ENCODE measurements at regions not wholly inside any gene's neighbourhood (a gene's known extent, or its start where the extent isn't known, plus 50 kb on each side); places are given as distances from the start of the nearest gene placed in this dataset.

GRCh38 chr4:126227428-126227827, 912.7 kb downstream of the FAT4 start:
- no peak overlapping the region for H3K27ac ChIP-seq
- no peak overlapping the region for H3K4me3 ChIP-seq
- no peaks in the 10 kb centered on the region for H3K27me3 ChIP-seq
- H3K9me3 ChIP-seq (replicated peaks), result no peaks in the 10 kb centered on the region
- H3K4me1 ChIP-seq, result no peaks in the 10 kb centered on the region
- H3K36me3 ChIP-seq, result no peaks in the 10 kb centered on the region
- DNase-seq, result no peak

- Histone ChIP-seq H3K4me1 (no peaks in the 10 kb centered on the region), H3K9me3 (replicated peaks) (no peaks in the 10 kb centered on the region), H3K27me3 (no peaks in the 10 kb centered on the region), H3K4me3 (no peak overlapping the region), H3K36me3 (no peaks in the 10 kb centered on the region), H3K27ac (no peak overlapping the region)
- DNase-seq, result no peak
Measured at GRCh38 chr4:126230269-126230668, 915.5 kb downstream of the FAT4 start.

- Histone ChIP-seq H3K9me3 (replicated peaks) (no peaks in the 10 kb centered on the region), H3K4me1 (no peaks in the 10 kb centered on the region), H3K4me3 (no peak overlapping the region), H3K36me3 (no peaks in the 10 kb centered on the region), H3K27me3 (no peaks in the 10 kb centered on the region), H3K27ac (no peak overlapping the region)
- DNase-seq, result no peak
Measured at GRCh38 chr4:126233483-126233882, 918.7 kb downstream of the FAT4 start.

- Histone ChIP-seq H3K4me1 (no peaks in the 10 kb centered on the region), H3K9me3 (replicated peaks) (no peaks in the 10 kb centered on the region), H3K27ac (no peak overlapping the region), H3K27me3 (no peaks in the 10 kb centered on the region), H3K36me3 (no peaks in the 10 kb centered on the region), H3K4me3 (no peak overlapping the region)
- peak; percentile 4 to 42 for DNase-seq
Measured at GRCh38 chr4:126238013-126238412, 923.3 kb downstream of the FAT4 start.

GRCh38 chr4:126241634-126242033, 926.9 kb downstream of the FAT4 start:
- Histone ChIP-seq H3K9me3 (replicated peaks) (no peaks in the 10 kb centered on the region), H3K27me3 (no peaks in the 10 kb centered on the region), H3K4me3 (no peak overlapping the region), H3K36me3 (no peaks in the 10 kb centered on the region), H3K27ac (no peak overlapping the region), H3K4me1 (no peaks in the 10 kb centered on the region)
- DNase-seq, result no peak

GRCh38 chr4:126242679-126243390, 928.1 kb downstream of the FAT4 start:
- Histone ChIP-seq H3K4me1 (no peaks in the 10 kb centered on the region), H3K27ac (no peak overlapping the region), H3K27me3 (no peaks in the 10 kb centered on the region), H3K36me3 (no peaks in the 10 kb centered on the region), H3K9me3 (replicated peaks) (no peaks in the 10 kb centered on the region), H3K4me3 (no peak overlapping the region)
- no peak for DNase-seq

GRCh38 chr4:126247409-126247808, 932.7 kb downstream of the FAT4 start:
- Histone ChIP-seq H3K36me3 (no peaks in the 10 kb centered on the region), H3K27me3 (no peaks in the 10 kb centered on the region), H3K27ac (no peak overlapping the region), H3K4me1 (no peaks in the 10 kb centered on the region), H3K4me3 (no peak overlapping the region), H3K9me3 (replicated peaks) (no peaks in the 10 kb centered on the region)
- no peak for DNase-seq

- Histone ChIP-seq H3K9me3 (replicated peaks) (no peaks in the 10 kb centered on the region), H3K4me3 (no peak overlapping the region), H3K4me1 (no peaks in the 10 kb centered on the region), H3K36me3 (no peaks in the 10 kb centered on the region), H3K27ac (no peak overlapping the region), H3K27me3 (no peaks in the 10 kb centered on the region)
- no peak for DNase-seq
Measured at GRCh38 chr4:126250006-126250405, 935.3 kb downstream of the FAT4 start.

- no peaks in the 10 kb centered on the region for H3K36me3 ChIP-seq
- no peaks in the 10 kb centered on the region for H3K9me3 ChIP-seq (replicated peaks)
- no peak overlapping the region for H3K27ac ChIP-seq
- H3K4me1 ChIP-seq, result no peaks in the 10 kb centered on the region
- DNase-seq, result no peak
- H3K27me3 ChIP-seq, result no peaks in the 10 kb centered on the region
- H3K4me3 ChIP-seq, result no peak overlapping the region
Measured at GRCh38 chr4:126251169-126251568, 936.4 kb downstream of the FAT4 start.

- DNase-seq, result no peak
- Histone ChIP-seq H3K4me3 (no peak overlapping the region), H3K27ac (no peak overlapping the region), H3K36me3 (no peaks in the 10 kb centered on the region), H3K9me3 (replicated peaks) (no peaks in the 10 kb centered on the region), H3K27me3 (no peaks in the 10 kb centered on the region), H3K4me1 (no peaks in the 10 kb centered on the region)
Measured at GRCh38 chr4:126262665-126263064, 947.9 kb downstream of the FAT4 start.

- no peak for DNase-seq
- Histone ChIP-seq H3K27ac (no peak overlapping the region), H3K36me3 (no peaks in the 10 kb centered on the region), H3K27me3 (no peaks in the 10 kb centered on the region), H3K4me3 (no peak overlapping the region), H3K9me3 (replicated peaks) (no peaks in the 10 kb centered on the region), H3K4me1 (no peaks in the 10 kb centered on the region)
Measured at GRCh38 chr4:126264839-126265238, 950.1 kb downstream of the FAT4 start.

GRCh38 chr4:126265888-126266287, 951.1 kb downstream of the FAT4 start:
- Histone ChIP-seq H3K27ac (no peak overlapping the region), H3K36me3 (no peaks in the 10 kb centered on the region), H3K4me3 (no peak overlapping the region), H3K9me3 (replicated peaks) (no peaks in the 10 kb centered on the region), H3K4me1 (no peaks in the 10 kb centered on the region), H3K27me3 (no peaks in the 10 kb centered on the region)
- no peak for DNase-seq

- Histone ChIP-seq H3K9me3 (replicated peaks) (no peaks in the 10 kb centered on the region), H3K4me1 (no peaks in the 10 kb centered on the region), H3K27me3 (no peaks in the 10 kb centered on the region), H3K27ac (no peak overlapping the region), H3K36me3 (no peaks in the 10 kb centered on the region), H3K4me3 (no peak overlapping the region)
- no peak for DNase-seq
Measured at GRCh38 chr4:126267689-126268088, 952.9 kb downstream of the FAT4 start.

- Histone ChIP-seq H3K9me3 (replicated peaks) (no peaks in the 10 kb centered on the region), H3K36me3 (no peaks in the 10 kb centered on the region), H3K4me1 (no peaks in the 10 kb centered on the region), H3K4me3 (no peak overlapping the region), H3K27me3 (no peaks in the 10 kb centered on the region), H3K27ac (no peak overlapping the region)
- no peak for DNase-seq
Measured at GRCh38 chr4:126268106-126268505, 953.4 kb downstream of the FAT4 start.

- Histone ChIP-seq H3K4me1 (no peaks in the 10 kb centered on the region), H3K27ac (no peak overlapping the region), H3K9me3 (replicated peaks) (no peaks in the 10 kb centered on the region), H3K4me3 (no peak overlapping the region), H3K27me3 (no peaks in the 10 kb centered on the region), H3K36me3 (no peaks in the 10 kb centered on the region)
- DNase-seq, result no peak
Measured at GRCh38 chr4:126269106-126269505, 954.4 kb downstream of the FAT4 start.

GRCh38 chr4:126271292-126271691, 956.5 kb downstream of the FAT4 start:
- Histone ChIP-seq H3K4me1 (no peaks in the 10 kb centered on the region), H3K27me3 (no peaks in the 10 kb centered on the region), H3K9me3 (replicated peaks) (no peaks in the 10 kb centered on the region), H3K36me3 (no peaks in the 10 kb centered on the region), H3K4me3 (no peak overlapping the region), H3K27ac (no peak overlapping the region)
- DNase-seq, result no peak

Measured in SJCRH30 (cell line).